ENCODE measurements at regions not wholly inside any gene's neighbourhood (a gene's known extent, or its start where the extent isn't known, plus 50 kb on each side); places are given as distances from the start of the nearest gene placed in this dataset.

- Histone ChIP-seq H3K4me3 (ENCODE audit: low read length in 3 of 3) (no peak overlapping the region), H3K9me3 (ENCODE audit: control insufficient read depth in 2 of 3, insufficient read depth in 1 of 3, low read length in 3 of 3) (no peaks in the 10 kb centered on the region), H3K4me1 (ENCODE audit: control insufficient read depth in 2 of 3, insufficient read depth in 2 of 3, low read depth in 1 of 3, low read length in 3 of 3) (no peaks in the 10 kb centered on the region), H3K36me3 (ENCODE audit: control insufficient read depth in 2 of 3, insufficient read depth in 3 of 3, low read length in 3 of 3) (no peaks in the 10 kb centered on the region), H3K27ac (ENCODE audit: low read depth in 2 of 2, low read length in 2 of 2) (no peak overlapping the region), H3K9ac (ENCODE audit: low read length in 3 of 3) (no peak overlapping the region), H3K27me3 (ENCODE audit: control insufficient read depth, insufficient read depth, low read length) (no peaks in the 10 kb centered on the region)
- intact Hi-C loops (cut with DNase I): no loop called here
- FAIRE-seq (no peak), DNase-seq (no peak)
- TF ChIP-seq CTCF (IDR thresholded peaks at IDR 0.05; ENCODE audit: borderline replicate concordance, extremely low read depth, insufficient read depth): no peak
Measured at GRCh38 chr3:64304828-64305410, 79.7 kb upstream of the PRICKLE2 start.

- no peak overlapping the region for H3K9ac ChIP-seq (ENCODE audit: low read length in 3 of 3)
- FAIRE-seq: no peak
- intact Hi-C loops (cut with DNase I): no loop called here
Measured at GRCh38 chr3:64303881-64304280, 78.6 kb upstream of the PRICKLE2 start.

GRCh38 chr3:64303401-64303800 is 78.1 kb upstream of the PRICKLE2 start:
- Histone ChIP-seq H3K36me3 (ENCODE audit: control insufficient read depth in 2 of 3, insufficient read depth in 3 of 3, low read length in 3 of 3) (no peaks in the 10 kb centered on the region), H3K27me3 (ENCODE audit: control insufficient read depth, insufficient read depth, low read length) (no peaks in the 10 kb centered on the region), H3K27ac (ENCODE audit: low read depth in 2 of 2, low read length in 2 of 2) (no peak overlapping the region), H3K4me3 (ENCODE audit: low read length in 3 of 3) (no peak overlapping the region), H3K9ac (ENCODE audit: low read length in 3 of 3) (no peak overlapping the region), H3K9me3 (ENCODE audit: control insufficient read depth in 2 of 3, insufficient read depth in 1 of 3, low read length in 3 of 3) (no peaks in the 10 kb centered on the region), H3K4me1 (ENCODE audit: control insufficient read depth in 2 of 3, insufficient read depth in 2 of 3, low read depth in 1 of 3, low read length in 3 of 3) (no peaks in the 10 kb centered on the region)
- intact Hi-C loops (cut with DNase I): no loop called here
- FAIRE-seq (no peak), DNase-seq (no peak)
- no peak for TF ChIP-seq CTCF (IDR thresholded peaks at IDR 0.05; ENCODE audit: borderline replicate concordance, extremely low read depth, insufficient read depth)

More at GRCh38 chr3:64303881-64304280, 78.6 kb upstream of the PRICKLE2 start:
- Histone ChIP-seq H3K27ac (ENCODE audit: low read depth in 2 of 2, low read length in 2 of 2) (no peak overlapping the region), H3K9me3 (ENCODE audit: control insufficient read depth in 2 of 3, insufficient read depth in 1 of 3, low read length in 3 of 3) (no peaks in the 10 kb centered on the region), H3K36me3 (ENCODE audit: control insufficient read depth in 2 of 3, insufficient read depth in 3 of 3, low read length in 3 of 3) (no peaks in the 10 kb centered on the region), H3K27me3 (ENCODE audit: control insufficient read depth, insufficient read depth, low read length) (no peaks in the 10 kb centered on the region), H3K4me3 (ENCODE audit: low read length in 3 of 3) (no peak overlapping the region), H3K4me1 (ENCODE audit: control insufficient read depth in 2 of 3, insufficient read depth in 2 of 3, low read depth in 1 of 3, low read length in 3 of 3) (no peaks in the 10 kb centered on the region)
- DNase-seq: no peak
- no peak for TF ChIP-seq CTCF (IDR thresholded peaks at IDR 0.05; ENCODE audit: borderline replicate concordance, extremely low read depth, insufficient read depth)

GRCh38 chr3:64301476-64301875 is 76.2 kb upstream of the PRICKLE2 start:
- DNase-seq (no peak), FAIRE-seq (no peak)
- H3K9ac ChIP-seq (ENCODE audit: low read length in 3 of 3): no peak overlapping the region
- no peaks in the 10 kb centered on the region for H3K4me1 ChIP-seq (ENCODE audit: control insufficient read depth in 2 of 3, insufficient read depth in 2 of 3, low read depth in 1 of 3, low read length in 3 of 3)
- no peak for TF ChIP-seq CTCF (IDR thresholded peaks at IDR 0.05; ENCODE audit: borderline replicate concordance, extremely low read depth, insufficient read depth)
- no peak overlapping the region for H3K4me3 ChIP-seq (ENCODE audit: low read length in 3 of 3)
- no peaks in the 10 kb centered on the region for H3K27me3 ChIP-seq (ENCODE audit: control insufficient read depth, insufficient read depth, low read length)
- H3K9me3 ChIP-seq (ENCODE audit: control insufficient read depth in 2 of 3, insufficient read depth in 1 of 3, low read length in 3 of 3): peaks cover 3 to 9% (median 4%) of the 10 kb centered on the region in 3 donors
- intact Hi-C loops (cut with DNase I): no loop called here
- H3K27ac ChIP-seq (ENCODE audit: low read depth in 2 of 2, low read length in 2 of 2): no peak overlapping the region
- H3K36me3 ChIP-seq (ENCODE audit: control insufficient read depth in 2 of 3, insufficient read depth in 3 of 3, low read length in 3 of 3): no peaks in the 10 kb centered on the region

Measured in kidney (tissue), 13 donors.